ENCODE measurements at regions not wholly inside any gene's neighbourhood (a gene's known extent, or its start where the extent isn't known, plus 50 kb on each side); places are given as distances from the start of the nearest gene placed in this dataset.
"Not testable (repeated sequence)": the region's sequence is repeated elsewhere in the genome, so short reads cannot be mapped to it uniquely, and the experiment has no call there.

- TF ChIP-seq EZH2, CTCF, EZH2phosphoT487 (IDR thresholded peaks at IDR 0.05): not testable (repeated sequence)
Measured at GRCh38 chr5:121106721-121107690, 642.9 kb downstream of the PRR16 start.

Data from neural progenitor cell (in vitro differentiated cells).